ENCODE measurements at regions not wholly inside any gene's neighbourhood (a gene's known extent, or its start where the extent isn't known, plus 50 kb on each side); places are given as distances from the start of the nearest gene placed in this dataset.
"Not testable (repeated sequence)": the region's sequence is repeated elsewhere in the genome, so short reads cannot be mapped to it uniquely, and the experiment has no call there.

DNA sequence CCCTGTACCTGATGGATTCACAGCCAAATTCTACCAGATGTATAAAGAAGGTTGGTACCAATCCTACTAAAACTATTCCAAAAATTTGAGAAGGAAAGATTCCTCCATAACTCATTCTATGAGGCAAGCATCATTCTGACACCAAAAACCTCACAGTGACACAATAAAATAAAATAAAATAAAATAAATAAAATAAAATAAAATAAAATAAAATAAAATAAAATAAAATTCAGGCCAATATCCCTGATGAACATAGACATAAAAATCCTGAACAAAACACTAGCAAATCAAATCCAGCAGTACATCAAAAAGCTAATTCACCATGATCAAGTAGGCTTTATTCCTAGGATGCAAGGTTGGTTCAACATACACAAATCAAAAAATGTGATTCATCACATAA is 108.1 kb downstream of the PROX1 start:
- H3K36me3 ChIP-seq; H3K27me3 ChIP-seq; H3K27ac ChIP-seq; H3K9me3 ChIP-seq; H3K4me1 ChIP-seq; intact Hi-C loops (cut with DNase I; ENCODE audit: low total_unique reads); H3K4me3 ChIP-seq; DNase-seq: not testable (repeated sequence)

DNA sequence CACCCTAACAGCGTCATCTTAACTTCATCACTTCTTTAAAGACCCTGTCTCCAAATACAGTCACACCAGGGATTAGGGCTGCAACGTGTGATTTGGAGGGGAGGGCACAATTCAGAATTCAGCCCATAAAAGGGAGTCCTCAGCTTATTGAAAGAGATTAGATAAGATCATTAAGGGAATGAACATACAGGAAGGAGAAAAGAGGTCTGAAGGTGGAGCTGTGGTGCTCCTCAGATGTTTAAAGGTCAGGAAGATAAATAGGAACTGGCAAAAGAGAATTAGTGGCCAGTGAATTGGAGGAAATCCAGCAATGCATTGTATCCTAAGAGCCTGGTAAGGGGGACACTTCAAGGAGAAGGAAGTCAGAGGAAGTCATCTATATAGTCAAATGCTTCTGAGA is 113.5 kb downstream of the PROX1 start:
- H3K36me3 ChIP-seq: no peaks in the 10 kb centered on the region
- TF ChIP-seq, protein P1, sequence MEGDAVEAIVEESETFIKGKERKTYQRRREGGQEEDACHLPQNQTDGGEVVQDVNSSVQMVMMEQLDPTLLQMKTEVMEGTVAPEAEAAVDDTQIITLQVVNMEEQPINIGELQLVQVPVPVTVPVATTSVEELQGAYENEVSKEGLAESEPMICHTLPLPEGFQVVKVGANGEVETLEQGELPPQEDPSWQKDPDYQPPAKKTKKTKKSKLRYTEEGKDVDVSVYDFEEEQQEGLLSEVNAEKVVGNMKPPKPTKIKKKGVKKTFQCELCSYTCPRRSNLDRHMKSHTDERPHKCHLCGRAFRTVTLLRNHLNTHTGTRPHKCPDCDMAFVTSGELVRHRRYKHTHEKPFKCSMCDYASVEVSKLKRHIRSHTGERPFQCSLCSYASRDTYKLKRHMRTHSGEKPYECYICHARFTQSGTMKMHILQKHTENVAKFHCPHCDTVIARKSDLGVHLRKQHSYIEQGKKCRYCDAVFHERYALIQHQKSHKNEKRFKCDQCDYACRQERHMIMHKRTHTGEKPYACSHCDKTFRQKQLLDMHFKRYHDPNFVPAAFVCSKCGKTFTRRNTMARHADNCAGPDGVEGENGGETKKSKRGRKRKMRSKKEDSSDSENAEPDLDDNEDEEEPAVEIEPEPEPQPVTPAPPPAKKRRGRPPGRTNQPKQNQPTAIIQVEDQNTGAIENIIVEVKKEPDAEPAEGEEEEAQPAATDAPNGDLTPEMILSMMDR (IDR thresholded peaks at IDR 0.05): no peak
- TF ChIP-seq POLR2A (IDR thresholded peaks at IDR 0.05): no peak
- intact Hi-C loops (cut with DNase I; ENCODE audit: low total_unique reads): no loop called here

DNA sequence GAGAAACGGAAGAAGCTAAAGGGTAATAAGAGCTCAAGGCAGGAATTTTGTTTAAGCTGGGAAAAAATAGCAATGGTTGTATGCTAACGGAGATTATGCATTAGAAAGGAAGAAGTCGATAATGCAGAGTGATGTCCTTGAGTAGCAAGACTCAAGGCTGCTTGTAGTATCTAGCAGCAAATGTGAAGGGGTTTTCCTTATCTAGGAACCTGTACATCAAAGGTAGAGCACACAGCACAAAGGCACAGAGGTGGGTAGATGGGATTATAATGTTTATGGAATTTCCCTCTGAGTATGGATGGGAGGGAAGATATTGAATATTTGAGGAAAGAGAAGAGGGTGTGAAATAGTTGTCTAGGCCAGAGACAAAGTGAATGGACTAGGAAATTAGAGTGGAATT is 114.1 kb downstream of the PROX1 start:
- no peaks in the 10 kb centered on the region for H3K27me3 ChIP-seq
- intact Hi-C loops (cut with DNase I; ENCODE audit: low total_unique reads): no loop called here
- no peaks in the 10 kb centered on the region for H3K4me1 ChIP-seq
- no peak for DNase-seq
- H3K9me3 ChIP-seq: no peaks in the 10 kb centered on the region
- no peak overlapping the region for H3K4me3 ChIP-seq
- no peaks in the 10 kb centered on the region for H3K36me3 ChIP-seq
- TF ChIP-seq, protein P1 (IDR thresholded peaks at IDR 0.05): no peak
- TF ChIP-seq POLR2A (IDR thresholded peaks at IDR 0.05): no peak
- no peak overlapping the region for H3K27ac ChIP-seq

More for the DNA sequence above, 113.5 kb downstream of the PROX1 start:
- H3K27me3 ChIP-seq: no peaks in the 10 kb centered on the region
- no peak for DNase-seq
- H3K27ac ChIP-seq: no peak overlapping the region
- no peaks in the 10 kb centered on the region for H3K9me3 ChIP-seq
- no peaks in the 10 kb centered on the region for H3K4me1 ChIP-seq
- no peak overlapping the region for H3K4me3 ChIP-seq

DNA sequence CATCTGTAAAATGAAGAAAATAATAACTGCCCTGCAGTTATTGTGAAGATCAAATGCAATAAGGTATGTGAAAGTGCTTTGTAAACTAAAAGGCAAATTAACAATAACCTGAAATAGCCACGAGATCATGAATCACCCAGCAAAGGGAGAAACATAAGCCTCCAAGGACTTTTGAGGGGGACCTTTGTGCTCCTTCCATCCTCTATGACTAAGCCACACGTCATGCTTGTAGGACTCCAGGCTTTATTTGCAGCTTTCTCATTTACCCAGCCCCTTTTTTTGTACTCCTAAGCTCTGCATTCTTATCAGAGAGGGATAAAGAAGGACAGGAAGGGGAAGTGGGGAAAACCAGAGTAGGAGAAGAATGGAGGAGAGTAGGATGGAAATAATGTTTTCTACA is 115.1 kb downstream of the PROX1 start:
- H3K36me3 ChIP-seq: no peaks in the 10 kb centered on the region
- no peaks in the 10 kb centered on the region for H3K4me1 ChIP-seq
- intact Hi-C loops (cut with DNase I; ENCODE audit: low total_unique reads): no loop called here
- no peaks in the 10 kb centered on the region for H3K27me3 ChIP-seq
- H3K4me3 ChIP-seq: no peak overlapping the region
- no peak for TF ChIP-seq POLR2A (IDR thresholded peaks at IDR 0.05)
- TF ChIP-seq, protein P1 (IDR thresholded peaks at IDR 0.05): no peak
- DNase-seq: no peak
- no peak overlapping the region for H3K27ac ChIP-seq
- H3K9me3 ChIP-seq: no peaks in the 10 kb centered on the region

DNA sequence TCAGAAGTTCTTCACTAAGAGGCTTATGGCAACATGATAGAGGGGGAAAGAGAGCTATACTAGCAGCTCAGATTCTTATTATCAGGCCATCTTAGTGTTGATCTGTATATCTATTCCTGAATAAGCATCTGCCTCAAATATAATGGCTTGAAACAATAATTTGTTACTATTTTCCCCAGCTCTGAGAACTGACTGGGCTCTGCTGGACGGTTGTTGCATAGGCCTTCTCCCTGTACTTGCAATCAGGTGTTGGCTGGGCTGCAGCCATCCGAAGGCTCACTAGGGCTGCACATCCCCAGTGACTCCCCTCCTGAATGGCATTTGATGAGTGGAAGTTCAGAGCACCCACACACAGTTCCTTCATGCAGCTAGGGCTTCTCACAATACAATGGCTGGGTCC is 116.0 kb downstream of the PROX1 start:
- Histone ChIP-seq H3K4me3 (no peak overlapping the region), H3K9me3 (no peaks in the 10 kb centered on the region), H3K27ac (no peak overlapping the region), H3K4me1 (no peaks in the 10 kb centered on the region), H3K27me3 (no peaks in the 10 kb centered on the region), H3K36me3 (no peaks in the 10 kb centered on the region)
- no peak for DNase-seq
- TF ChIP-seq, protein P1 (IDR thresholded peaks at IDR 0.05): no peak
- no peak for TF ChIP-seq POLR2A (IDR thresholded peaks at IDR 0.05)
- intact Hi-C loops (cut with DNase I; ENCODE audit: low total_unique reads): no loop called here

DNA sequence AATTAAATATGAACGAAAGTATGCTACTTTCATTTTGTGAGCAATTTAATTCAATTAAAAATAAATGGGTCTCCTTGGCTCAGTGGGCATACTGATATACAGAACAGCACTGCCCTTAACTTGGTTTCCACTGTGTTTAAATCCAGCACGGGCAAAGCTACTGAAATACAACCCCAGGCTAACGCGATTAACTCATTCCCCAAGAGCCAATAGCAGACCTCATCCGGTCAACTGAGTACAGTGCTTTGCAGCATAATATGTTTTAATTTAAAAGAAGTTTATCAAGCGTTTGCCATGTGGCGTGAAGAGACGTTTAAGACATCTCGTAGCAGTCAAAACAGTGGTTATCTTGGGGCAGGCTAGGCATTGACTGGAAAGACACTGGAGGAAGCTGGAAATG is 118.6 kb downstream of the PROX1 start:
- DNase-seq: no peak
- H3K4me3 ChIP-seq: no peak overlapping the region
- no peaks in the 10 kb centered on the region for H3K27me3 ChIP-seq
- no peaks in the 10 kb centered on the region for H3K4me1 ChIP-seq
- H3K9me3 ChIP-seq: no peaks in the 10 kb centered on the region
- H3K27ac ChIP-seq: no peak overlapping the region
- intact Hi-C loops (cut with DNase I; ENCODE audit: low total_unique reads): no loop called here
- TF ChIP-seq, protein P1 (IDR thresholded peaks at IDR 0.05): no peak
- no peak for TF ChIP-seq POLR2A (IDR thresholded peaks at IDR 0.05)
- H3K36me3 ChIP-seq: no peaks in the 10 kb centered on the region

Measured in uterus (tissue), 3 donors.